ENCODE measurements at regions not wholly inside any gene's neighbourhood (a gene's known extent, or its start where the extent isn't known, plus 50 kb on each side); places are given as distances from the start of the nearest gene placed in this dataset.

DNA sequence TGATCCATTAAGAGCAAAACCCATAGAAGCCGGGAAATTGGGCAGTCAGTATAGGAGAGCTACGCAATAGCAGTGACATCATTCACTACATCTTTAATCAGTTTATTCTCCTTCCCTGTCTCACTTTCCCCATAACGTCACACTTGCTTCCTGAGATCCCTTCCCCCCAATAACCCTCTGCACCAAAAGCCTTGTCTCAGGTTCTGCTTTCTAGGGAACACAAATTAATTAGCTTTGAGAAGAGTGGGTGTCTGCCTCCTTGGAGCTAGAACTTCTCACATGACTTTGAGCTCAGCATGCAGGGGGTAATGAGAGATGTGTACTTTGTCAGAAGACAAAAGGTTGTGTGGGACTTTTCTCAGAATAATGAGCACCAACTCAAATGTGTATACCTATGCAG lies 128.3 kb upstream of the MAOA start:
- no peaks in the 10 kb centered on the region for H3K9me3 ChIP-seq (ENCODE audit: insufficient read depth, low read depth, low read length)
- no peaks in the 10 kb centered on the region for H3K36me3 ChIP-seq (ENCODE audit: insufficient read depth, low read length)
- no peak overlapping the region for H3K9ac ChIP-seq (ENCODE audit: low read depth, low read length, poor library complexity, severe bottlenecking)
- H3K79me2 ChIP-seq (ENCODE audit: insufficient read depth, low read length): no peaks in the 10 kb centered on the region
- TF ChIP-seq, protein P1, sequence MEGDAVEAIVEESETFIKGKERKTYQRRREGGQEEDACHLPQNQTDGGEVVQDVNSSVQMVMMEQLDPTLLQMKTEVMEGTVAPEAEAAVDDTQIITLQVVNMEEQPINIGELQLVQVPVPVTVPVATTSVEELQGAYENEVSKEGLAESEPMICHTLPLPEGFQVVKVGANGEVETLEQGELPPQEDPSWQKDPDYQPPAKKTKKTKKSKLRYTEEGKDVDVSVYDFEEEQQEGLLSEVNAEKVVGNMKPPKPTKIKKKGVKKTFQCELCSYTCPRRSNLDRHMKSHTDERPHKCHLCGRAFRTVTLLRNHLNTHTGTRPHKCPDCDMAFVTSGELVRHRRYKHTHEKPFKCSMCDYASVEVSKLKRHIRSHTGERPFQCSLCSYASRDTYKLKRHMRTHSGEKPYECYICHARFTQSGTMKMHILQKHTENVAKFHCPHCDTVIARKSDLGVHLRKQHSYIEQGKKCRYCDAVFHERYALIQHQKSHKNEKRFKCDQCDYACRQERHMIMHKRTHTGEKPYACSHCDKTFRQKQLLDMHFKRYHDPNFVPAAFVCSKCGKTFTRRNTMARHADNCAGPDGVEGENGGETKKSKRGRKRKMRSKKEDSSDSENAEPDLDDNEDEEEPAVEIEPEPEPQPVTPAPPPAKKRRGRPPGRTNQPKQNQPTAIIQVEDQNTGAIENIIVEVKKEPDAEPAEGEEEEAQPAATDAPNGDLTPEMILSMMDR (conservative IDR thresholded peaks at IDR 0.05; ENCODE audit: low read length): no peak
- TF ChIP-seq EZH2phosphoT487 (IDR thresholded peaks at IDR 0.05; ENCODE audit: borderline replicate concordance): no peak
- H3K9me2 ChIP-seq (replicated peaks; ENCODE audit: low read depth, low read length): no peaks in the 10 kb centered on the region
- H3K4me2 ChIP-seq (ENCODE audit: low read depth, low read length, poor library complexity, severe bottlenecking): no peak overlapping the region
- no peaks in the 10 kb centered on the region for H4K20me1 ChIP-seq (ENCODE audit: insufficient read depth, low read length, poor library complexity, severe bottlenecking)
- H3F3A ChIP-seq (ENCODE audit: low read depth): no peaks in the 10 kb centered on the region
- no peak overlapping the region for H3K4me3 ChIP-seq (ENCODE audit: low read length, poor library complexity, severe bottlenecking)
- no peaks in the 10 kb centered on the region for H3K4me1 ChIP-seq (ENCODE audit: insufficient read depth, low read length, poor library complexity, severe bottlenecking)
- no peak overlapping the region for H2AFZ ChIP-seq (ENCODE audit: low read length)
- H3K27me3 ChIP-seq (ENCODE audit: insufficient read depth, low read length, poor library complexity, severe bottlenecking): no peaks in the 10 kb centered on the region

DNA sequence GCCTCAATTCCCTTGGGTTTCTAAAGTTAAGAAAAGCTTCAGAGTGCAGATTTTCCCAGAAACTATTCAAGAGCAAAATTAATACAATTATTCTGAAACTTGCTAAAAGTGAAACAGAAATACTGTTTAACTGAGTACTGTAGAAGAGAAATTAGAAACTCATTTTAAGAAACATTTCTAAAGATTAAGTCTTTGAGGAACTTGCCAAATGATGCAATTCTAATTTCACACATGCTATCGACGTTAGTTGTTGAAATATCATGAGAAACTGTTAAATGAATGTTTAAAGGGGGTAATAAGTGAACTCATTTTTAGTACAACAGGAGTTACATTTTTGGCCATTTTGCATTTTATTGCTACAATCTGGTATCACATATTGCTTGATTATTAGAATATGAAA lies 125.3 kb upstream of the MAOA start:
- H3F3A ChIP-seq (ENCODE audit: low read depth): no peaks in the 10 kb centered on the region
- no peaks in the 10 kb centered on the region for H3K4me1 ChIP-seq (ENCODE audit: insufficient read depth, low read length, poor library complexity, severe bottlenecking)
- no peaks in the 10 kb centered on the region for H3K79me2 ChIP-seq (ENCODE audit: insufficient read depth, low read length)
- TF ChIP-seq, protein P1 (conservative IDR thresholded peaks at IDR 0.05; ENCODE audit: low read length): no peak
- TF ChIP-seq EZH2phosphoT487 (IDR thresholded peaks at IDR 0.05; ENCODE audit: borderline replicate concordance): no peak
- no peak overlapping the region for H3K4me3 ChIP-seq (ENCODE audit: low read length, poor library complexity, severe bottlenecking)
- H4K20me1 ChIP-seq (ENCODE audit: insufficient read depth, low read length, poor library complexity, severe bottlenecking): no peaks in the 10 kb centered on the region
- H3K36me3 ChIP-seq (ENCODE audit: insufficient read depth, low read length): no peaks in the 10 kb centered on the region
- no peaks in the 10 kb centered on the region for H3K9me2 ChIP-seq (replicated peaks; ENCODE audit: low read depth, low read length)
- H2AFZ ChIP-seq (ENCODE audit: low read length): no peak overlapping the region
- no peak overlapping the region for H3K4me2 ChIP-seq (ENCODE audit: low read depth, low read length, poor library complexity, severe bottlenecking)
- H3K9me3 ChIP-seq (ENCODE audit: insufficient read depth, low read depth, low read length): no peaks in the 10 kb centered on the region
- no peak overlapping the region for H3K9ac ChIP-seq (ENCODE audit: low read depth, low read length, poor library complexity, severe bottlenecking)
- H3K27me3 ChIP-seq (ENCODE audit: insufficient read depth, low read length, poor library complexity, severe bottlenecking): no peaks in the 10 kb centered on the region

DNA sequence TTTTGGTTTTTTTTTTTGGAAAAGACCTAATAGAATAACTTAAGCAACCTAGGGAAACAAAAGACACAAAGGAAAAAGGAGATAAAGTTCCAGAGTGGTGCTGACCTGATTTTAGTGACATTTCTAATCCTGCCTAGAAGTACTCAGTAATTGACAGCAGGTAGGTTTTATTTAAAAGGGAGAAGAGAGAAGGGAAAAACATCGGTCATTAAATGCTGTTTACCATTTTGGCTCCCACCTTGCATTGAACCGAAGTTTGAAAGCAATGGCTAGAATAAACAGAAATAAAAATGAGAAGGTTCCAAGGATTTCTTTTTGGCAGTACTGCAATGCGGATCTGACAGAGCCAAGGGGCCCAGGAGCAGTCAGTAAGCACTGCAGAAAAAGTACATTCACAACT lies 115.8 kb upstream of the MAOA start:
- no peaks in the 10 kb centered on the region for H3K27me3 ChIP-seq (ENCODE audit: insufficient read depth, low read length, poor library complexity, severe bottlenecking)
- TF ChIP-seq, protein P1 (conservative IDR thresholded peaks at IDR 0.05; ENCODE audit: low read length): no peak
- TF ChIP-seq EZH2phosphoT487 (IDR thresholded peaks at IDR 0.05; ENCODE audit: borderline replicate concordance): no peak

More for the DNA sequence above, 115.8 kb upstream of the MAOA start:
- no peaks in the 10 kb centered on the region for H3K9me3 ChIP-seq (ENCODE audit: insufficient read depth, low read depth, low read length)
- H3K36me3 ChIP-seq (ENCODE audit: insufficient read depth, low read length): no peaks in the 10 kb centered on the region
- H3K9me2 ChIP-seq (replicated peaks; ENCODE audit: low read depth, low read length): no peaks in the 10 kb centered on the region
- H3F3A ChIP-seq (ENCODE audit: low read depth): no peaks in the 10 kb centered on the region
- no peaks in the 10 kb centered on the region for H3K79me2 ChIP-seq (ENCODE audit: insufficient read depth, low read length)
- no peak overlapping the region for H2AFZ ChIP-seq (ENCODE audit: low read length)
- no peak overlapping the region for H3K9ac ChIP-seq (ENCODE audit: low read depth, low read length, poor library complexity, severe bottlenecking)
- H3K4me2 ChIP-seq (ENCODE audit: low read depth, low read length, poor library complexity, severe bottlenecking): no peak overlapping the region
- H4K20me1 ChIP-seq (ENCODE audit: insufficient read depth, low read length, poor library complexity, severe bottlenecking): no peaks in the 10 kb centered on the region
- no peak overlapping the region for H3K4me3 ChIP-seq (ENCODE audit: low read length, poor library complexity, severe bottlenecking)
- no peaks in the 10 kb centered on the region for H3K4me1 ChIP-seq (ENCODE audit: insufficient read depth, low read length, poor library complexity, severe bottlenecking)
